Spinal cord (tissue), 9 donors: ENCODE measurements at regions not wholly inside any gene's neighbourhood (a gene's known extent, or its start where the extent isn't known, plus 50 kb on each side); places are given as distances from the start of the nearest gene placed in this dataset.

Experiments
- DNase-seq, 6 donors: peaks; one replicate each; pipeline versions ENCODE4 v3.0.0 to v3.0.0-alpha.2; 2013 to 2015; ENCODE audit warnings: low spot score in 6 of 6, low read depth in 4 of 6
- H3K27ac ChIP-seq: one replicate; pipeline ENCODE4 v1.5.1; 2013; ENCODE audit warnings: low read depth, low read length, control low read depth
- H3K27me3 ChIP-seq: one replicate; pipeline ENCODE4 v1.6.1; 2013; ENCODE audit warnings: low read length; ENCODE audit not compliant: control insufficient read depth, insufficient read depth
- H3K36me3 ChIP-seq: one replicate; pipeline ENCODE4 v1.6.1; 2013; ENCODE audit warnings: low read length; ENCODE audit not compliant: control insufficient read depth, insufficient read depth
- H3K4me1 ChIP-seq: one replicate; pipeline ENCODE4 v1.6.1; 2013; ENCODE audit warnings: low read length; ENCODE audit not compliant: control insufficient read depth, insufficient read depth
- H3K4me3 ChIP-seq: one replicate; pipeline ENCODE4 v1.5.1; 2013; ENCODE audit warnings: low read depth, low read length, control low read depth
- H3K9me3 ChIP-seq: one replicate; pipeline ENCODE4 v1.6.1; 2013; ENCODE audit warnings: low read length; ENCODE audit not compliant: control insufficient read depth, insufficient read depth
- WGBS: methylation state at CpG from one replicate; pipeline ENCODE4 v1.1.5; 2013; ENCODE audit warnings: missing lambda C conversion rate; ENCODE audit not compliant: insufficient coverage; 5-methylcytosine and 5-hydroxymethylcytosine counted together
- donor health status: healthy.

- WGBS = 69% methylated on average over 2 of the region's 2 CpGs
- DNase-seq = peak in 1 of 6 donors; percentile 62
- Histone ChIP-seq H3K27me3 (no peaks in the 10 kb centered on the region), H3K27ac (no peak overlapping the region), H3K36me3 (no peaks in the 10 kb centered on the region), H3K9me3 (no peaks in the 10 kb centered on the region), H3K4me1 (peaks cover 9% of the 10 kb centered on the region), H3K4me3 (no peak overlapping the region)
These were observed 72.1 kb upstream of the GALNT10 start for GRCh38 chr5:154118385-154118784.

- Histone ChIP-seq H3K4me1 (peaks cover 9% of the 10 kb centered on the region), H3K36me3 (no peaks in the 10 kb centered on the region), H3K27ac (no peak overlapping the region), H3K4me3 (no peak overlapping the region), H3K27me3 (no peaks in the 10 kb centered on the region), H3K9me3 (no peaks in the 10 kb centered on the region)
- WGBS = 50% methylated on average over 2 of the region's 4 CpGs
- DNase-seq = no peak
These were observed 71.6 kb upstream of the GALNT10 start for GRCh38 chr5:154118893-154119336.

- no peak overlapping the region for H3K4me3 ChIP-seq
- no peak overlapping the region for H3K27ac ChIP-seq
- H3K4me1 ChIP-seq = no peaks in the 10 kb centered on the region
- H3K9me3 ChIP-seq = no peaks in the 10 kb centered on the region
- no peaks in the 10 kb centered on the region for H3K27me3 ChIP-seq
- no CpG with 5 or more reads among the region's 3 CpGs for WGBS
- no peak for DNase-seq
- no peaks in the 10 kb centered on the region for H3K36me3 ChIP-seq
These were observed 61.5 kb upstream of the GALNT10 start for GRCh38 chr5:154129013-154129412.

GRCh38 chr5:154129921-154130320 lies 60.6 kb upstream of the GALNT10 start:
- WGBS = no CpG with 5 or more reads among the region's 1 CpG
- Histone ChIP-seq H3K9me3 (no peaks in the 10 kb centered on the region), H3K27ac (no peak overlapping the region), H3K4me3 (no peak overlapping the region), H3K27me3 (no peaks in the 10 kb centered on the region), H3K4me1 (no peaks in the 10 kb centered on the region), H3K36me3 (no peaks in the 10 kb centered on the region)
- no peak for DNase-seq

GRCh38 chr5:154131817-154132216 lies 58.7 kb upstream of the GALNT10 start:
- Histone ChIP-seq H3K4me1 (no peaks in the 10 kb centered on the region), H3K27me3 (no peaks in the 10 kb centered on the region), H3K27ac (no peak overlapping the region), H3K36me3 (no peaks in the 10 kb centered on the region), H3K4me3 (no peak overlapping the region), H3K9me3 (no peaks in the 10 kb centered on the region)
- WGBS = 79% methylated on average over 4 of the region's 5 CpGs
- no peak for DNase-seq

- no peak overlapping the region for H3K4me3 ChIP-seq
- no peaks in the 10 kb centered on the region for H3K4me1 ChIP-seq
- DNase-seq = no peak
- H3K27ac ChIP-seq = no peak overlapping the region
- WGBS = 88% methylated on average over 6 of the region's 6 CpGs
- H3K27me3 ChIP-seq = no peaks in the 10 kb centered on the region
- H3K36me3 ChIP-seq = no peaks in the 10 kb centered on the region
- H3K9me3 ChIP-seq = no peaks in the 10 kb centered on the region
These were observed 57.7 kb upstream of the GALNT10 start for GRCh38 chr5:154132718-154133307.

- no peaks in the 10 kb centered on the region for H3K9me3 ChIP-seq
- peaks cover 4% of the 10 kb centered on the region for H3K4me1 ChIP-seq
- no peak overlapping the region for H3K27ac ChIP-seq
- H3K36me3 ChIP-seq = no peaks in the 10 kb centered on the region
- WGBS = 86% methylated on average over 2 of the region's 10 CpGs
- no peaks in the 10 kb centered on the region for H3K27me3 ChIP-seq
- H3K4me3 ChIP-seq = no peak overlapping the region
- no peak for DNase-seq
These were observed 56.9 kb upstream of the GALNT10 start for GRCh38 chr5:154133591-154133990.

GRCh38 chr5:154134499-154134898 lies 56.0 kb upstream of the GALNT10 start:
- Histone ChIP-seq H3K27me3 (no peaks in the 10 kb centered on the region), H3K27ac (no peak overlapping the region), H3K9me3 (no peaks in the 10 kb centered on the region), H3K4me3 (no peak overlapping the region), H3K4me1 (peaks cover 10% of the 10 kb centered on the region), H3K36me3 (no peaks in the 10 kb centered on the region)
- DNase-seq = no peak
- WGBS = 100% methylated on average over 2 of the region's 2 CpGs

GRCh38 chr5:154135125-154135817 lies 55.3 kb upstream of the GALNT10 start:
- no peak overlapping the region for H3K27ac ChIP-seq
- 71% methylated on average over 6 of the region's 9 CpGs for WGBS
- H3K27me3 ChIP-seq = no peaks in the 10 kb centered on the region
- DNase-seq = no peak
- H3K36me3 ChIP-seq = no peaks in the 10 kb centered on the region
- H3K9me3 ChIP-seq = no peaks in the 10 kb centered on the region
- peaks cover 11% of the 10 kb centered on the region for H3K4me1 ChIP-seq
- H3K4me3 ChIP-seq = no peak overlapping the region

GRCh38 chr5:154136141-154136540 lies 54.4 kb upstream of the GALNT10 start:
- 96% methylated on average over 2 of the region's 5 CpGs for WGBS
- peaks cover 14% of the 10 kb centered on the region for H3K4me1 ChIP-seq
- no peaks in the 10 kb centered on the region for H3K36me3 ChIP-seq
- no peaks in the 10 kb centered on the region for H3K9me3 ChIP-seq
- no peak overlapping the region for H3K27ac ChIP-seq
- H3K4me3 ChIP-seq = no peak overlapping the region
- H3K27me3 ChIP-seq = no peaks in the 10 kb centered on the region
- no peak for DNase-seq
